ENCODE measurements at regions not wholly inside any gene's neighbourhood (a gene's known extent, or its start where the extent isn't known, plus 50 kb on each side); places are given as distances from the start of the nearest gene placed in this dataset.

DNA sequence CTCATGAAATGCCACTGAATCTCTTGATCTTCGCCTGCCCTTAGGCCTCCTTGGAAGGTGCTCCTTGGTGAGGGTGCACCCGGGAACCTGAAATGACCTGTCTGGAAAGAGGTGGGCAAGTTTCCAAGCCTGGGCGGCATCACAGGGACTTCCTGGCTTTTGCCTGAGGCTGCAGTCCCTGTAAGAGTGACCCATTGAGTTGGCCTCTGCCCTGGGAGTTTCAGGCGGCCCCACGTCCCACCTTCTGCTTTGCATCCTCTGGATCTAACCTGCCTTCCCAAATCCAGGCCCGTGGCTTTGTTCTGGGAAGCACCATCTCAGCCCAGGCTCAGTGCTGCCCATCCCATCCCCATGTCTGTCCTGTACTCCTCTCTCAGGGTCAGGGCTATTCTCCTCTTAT, 356.4 kb downstream of the RPS24 start:
- intact Hi-C loops (cut with DNase I; ENCODE audit: low total_unique reads): no loop called here
- H3K27ac ChIP-seq: no peak overlapping the region
- H3K4me3 ChIP-seq: no peak overlapping the region
- DNase-seq: no peak
- no peaks in the 10 kb centered on the region for H3K36me3 ChIP-seq (ENCODE audit: low read depth, missing control alignments)
- no peaks in the 10 kb centered on the region for H3K4me1 ChIP-seq
- TF ChIP-seq, protein P1, sequence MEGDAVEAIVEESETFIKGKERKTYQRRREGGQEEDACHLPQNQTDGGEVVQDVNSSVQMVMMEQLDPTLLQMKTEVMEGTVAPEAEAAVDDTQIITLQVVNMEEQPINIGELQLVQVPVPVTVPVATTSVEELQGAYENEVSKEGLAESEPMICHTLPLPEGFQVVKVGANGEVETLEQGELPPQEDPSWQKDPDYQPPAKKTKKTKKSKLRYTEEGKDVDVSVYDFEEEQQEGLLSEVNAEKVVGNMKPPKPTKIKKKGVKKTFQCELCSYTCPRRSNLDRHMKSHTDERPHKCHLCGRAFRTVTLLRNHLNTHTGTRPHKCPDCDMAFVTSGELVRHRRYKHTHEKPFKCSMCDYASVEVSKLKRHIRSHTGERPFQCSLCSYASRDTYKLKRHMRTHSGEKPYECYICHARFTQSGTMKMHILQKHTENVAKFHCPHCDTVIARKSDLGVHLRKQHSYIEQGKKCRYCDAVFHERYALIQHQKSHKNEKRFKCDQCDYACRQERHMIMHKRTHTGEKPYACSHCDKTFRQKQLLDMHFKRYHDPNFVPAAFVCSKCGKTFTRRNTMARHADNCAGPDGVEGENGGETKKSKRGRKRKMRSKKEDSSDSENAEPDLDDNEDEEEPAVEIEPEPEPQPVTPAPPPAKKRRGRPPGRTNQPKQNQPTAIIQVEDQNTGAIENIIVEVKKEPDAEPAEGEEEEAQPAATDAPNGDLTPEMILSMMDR (IDR thresholded peaks at IDR 0.05): no peak
- H3K27me3 ChIP-seq: no peaks in the 10 kb centered on the region
- no peaks in the 10 kb centered on the region for H3K9me3 ChIP-seq
- 89 to 98% methylated on average over 6 of the region's 6 CpGs for WGBS, 2 donors

DNA sequence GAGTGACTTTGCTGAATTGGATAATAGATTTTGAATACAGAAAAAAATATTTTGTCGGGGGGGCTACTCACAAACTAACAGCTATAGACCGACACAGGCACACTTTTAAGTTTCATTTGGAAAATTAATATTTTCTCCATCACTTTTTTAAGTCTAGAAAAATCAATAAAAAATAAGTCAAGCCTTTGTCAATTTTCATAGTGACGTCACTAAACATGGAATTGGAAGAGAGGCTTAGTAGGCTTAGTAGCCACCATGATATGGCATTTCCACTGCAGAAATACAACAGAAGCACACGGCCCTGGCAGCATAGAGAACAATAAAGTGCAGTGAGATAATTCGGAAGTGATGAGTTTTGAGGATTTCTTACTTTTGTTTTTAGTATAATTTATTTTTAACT, 357.2 kb downstream of the RPS24 start:
- H3K27ac ChIP-seq: no peak overlapping the region
- no peak for DNase-seq
- H3K4me1 ChIP-seq: no peaks in the 10 kb centered on the region
- H3K27me3 ChIP-seq: no peaks in the 10 kb centered on the region
- TF ChIP-seq, protein P1 (IDR thresholded peaks at IDR 0.05): no peak
- TF ChIP-seq POLR2A (IDR thresholded peaks at IDR 0.05): no peak
- no peaks in the 10 kb centered on the region for H3K9me3 ChIP-seq
- no peaks in the 10 kb centered on the region for H3K36me3 ChIP-seq (ENCODE audit: low read depth, missing control alignments)
- intact Hi-C loops (cut with DNase I; ENCODE audit: low total_unique reads): no loop called here
- WGBS, 2 donors: 88 to 95% methylated on average over 5 of the region's 5 CpGs
- H3K4me3 ChIP-seq: no peak overlapping the region

DNA sequence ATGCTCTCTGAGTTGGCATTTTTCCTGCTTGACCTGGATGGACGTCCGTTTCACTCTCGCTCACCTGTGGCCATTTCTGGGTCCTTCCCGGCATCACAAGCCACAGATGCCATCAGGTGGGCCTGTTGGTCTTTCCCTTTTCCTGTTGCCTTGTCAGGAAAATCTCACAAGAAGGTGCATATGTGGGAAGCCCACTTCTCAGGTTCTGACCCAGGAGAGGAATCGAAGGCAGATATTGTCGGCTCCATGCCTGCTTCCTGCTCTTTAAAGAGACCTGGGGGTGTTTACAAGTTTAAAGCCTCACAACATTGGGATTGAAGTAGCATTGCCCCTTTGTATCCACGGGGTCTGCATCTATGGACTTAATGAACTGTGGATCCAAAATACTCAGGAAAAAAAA, 357.9 kb downstream of the RPS24 start:
- 91 to 93% methylated on average over 7 of the region's 7 CpGs for WGBS, 2 donors
- intact Hi-C loops (cut with DNase I; ENCODE audit: low total_unique reads): no loop called here

DNA sequence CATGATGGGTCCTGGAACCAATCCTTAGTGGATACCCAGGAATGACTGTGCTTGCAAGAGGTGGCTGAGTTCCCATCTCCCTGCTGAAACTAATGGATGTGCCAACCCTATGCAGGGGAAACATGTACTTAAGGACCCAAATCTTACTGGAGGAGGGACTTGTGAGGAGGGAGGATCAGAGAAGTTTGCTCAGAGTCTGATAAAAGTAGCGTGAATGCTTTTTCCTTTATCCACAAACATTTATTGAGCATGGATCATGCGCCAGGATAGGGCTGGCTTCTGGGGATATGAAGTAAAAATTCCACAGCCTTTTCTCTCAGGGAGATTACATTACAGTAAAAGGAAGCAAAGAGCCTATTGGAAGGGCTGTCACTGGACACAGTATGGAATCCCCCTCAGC, 358.5 kb downstream of the RPS24 start:
- no peak overlapping the region for H3K27ac ChIP-seq
- H3K36me3 ChIP-seq (ENCODE audit: low read depth, missing control alignments): no peaks in the 10 kb centered on the region
- WGBS, 2 donors: 86 to 100% methylated on average over 2 of the region's 2 CpGs
- no peak for DNase-seq
- no peaks in the 10 kb centered on the region for H3K4me1 ChIP-seq
- H3K9me3 ChIP-seq: no peaks in the 10 kb centered on the region
- H3K27me3 ChIP-seq: no peaks in the 10 kb centered on the region
- no peak for TF ChIP-seq POLR2A (IDR thresholded peaks at IDR 0.05)
- TF ChIP-seq, protein P1 (IDR thresholded peaks at IDR 0.05): no peak
- H3K4me3 ChIP-seq: no peak overlapping the region
- intact Hi-C loops (cut with DNase I; ENCODE audit: low total_unique reads): no loop called here

More for the DNA sequence above, 357.9 kb downstream of the RPS24 start:
- no peak for TF ChIP-seq POLR2A (IDR thresholded peaks at IDR 0.05)
- TF ChIP-seq, protein P1 (IDR thresholded peaks at IDR 0.05): no peak
- Histone ChIP-seq H3K27me3 (no peaks in the 10 kb centered on the region), H3K4me3 (no peak overlapping the region), H3K36me3 (ENCODE audit: low read depth, missing control alignments) (no peaks in the 10 kb centered on the region), H3K4me1 (no peaks in the 10 kb centered on the region), H3K27ac (no peak overlapping the region), H3K9me3 (no peaks in the 10 kb centered on the region)
- no peak for DNase-seq

DNA sequence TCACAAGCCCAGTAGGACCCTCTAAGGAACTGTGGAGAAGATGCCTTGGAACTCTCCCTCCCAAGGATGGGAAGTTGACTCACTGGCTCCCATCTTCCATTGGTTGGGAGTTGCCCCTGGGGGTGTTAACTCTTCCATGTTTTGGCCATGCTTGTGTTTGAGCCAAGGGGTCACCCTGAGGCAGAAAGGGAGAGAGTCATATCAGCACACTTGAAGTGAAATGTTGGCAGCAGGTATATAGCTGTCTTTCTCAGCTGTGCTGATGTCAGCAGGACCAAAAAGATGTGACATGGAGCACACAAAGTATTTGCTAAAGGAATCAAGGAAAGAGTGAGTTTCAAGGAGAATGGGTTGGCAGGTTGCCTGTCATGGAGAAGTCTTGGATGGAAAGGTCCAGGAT, 359.4 kb downstream of the RPS24 start:
- intact Hi-C loops (cut with DNase I; ENCODE audit: low total_unique reads): no loop called here
- Histone ChIP-seq H3K4me1 (no peaks in the 10 kb centered on the region), H3K9me3 (no peaks in the 10 kb centered on the region), H3K36me3 (ENCODE audit: low read depth, missing control alignments) (no peaks in the 10 kb centered on the region), H3K27ac (no peak overlapping the region), H3K4me3 (no peak overlapping the region), H3K27me3 (no peaks in the 10 kb centered on the region)
- TF ChIP-seq, protein P1 (IDR thresholded peaks at IDR 0.05): no peak
- TF ChIP-seq POLR2A (IDR thresholded peaks at IDR 0.05): no peak
- no peak for DNase-seq

Measured in testis (tissue), 2 donors.